B cell (primary cell): ENCODE measurements at regions not wholly inside any gene's neighbourhood (a gene's known extent, or its start where the extent isn't known, plus 50 kb on each side); places are given as distances from the start of the nearest gene placed in this dataset.

Experiments
- ATAC-seq: fragments of 200-7000 bp; cut with Tn5 transposase; one replicate; pipeline ENCODE4 v1.10.0; 2021; ENCODE audit warnings: low read depth, mild to moderate bottlenecking, moderate number of reproducible peaks, moderate library complexity
- CTCF ChIA-PET: fragments of 350-600 bp; sonication (Branson Sonifier 250); formaldehyde crosslinking; loops from one replicate; lab custom pipeline; 2021; ENCODE audit warnings: antibody characterized with exemption, inconsistent platforms; lab: Charles Lee
- POLR2A ChIA-PET: fragments of 350-600 bp; sonication (Branson Sonifier 250); formaldehyde crosslinking; loops from one replicate; lab custom pipeline; 2021; ENCODE audit warnings: antibody characterized with exemption; lab: Charles Lee
- DNase-seq: peaks from one replicate; pipeline ENCODE4 v3.0.0; 2013
- H2AFZ ChIP-seq: 2 replicates; pipeline ENCODE4 v1.6.1; 2012; ENCODE audit warnings: mild to moderate bottlenecking, low read depth, low read length; ENCODE audit not compliant: insufficient read depth, poor library complexity, severe bottlenecking
- H3K27ac ChIP-seq, 2 donors: 1 replicate in 1 of 2; 2 replicates in 1 of 2; pipeline ENCODE4 v1.5.1; 2012 to 2013; ENCODE audit warnings: low read length in 2 of 2, mild to moderate bottlenecking in 2 of 2, moderate library complexity in 1 of 2
- H3K27me3 ChIP-seq, 4 experiments: fragments of 200-600 bp in 1 of 4; sonication (generic) in 1 of 4; replicated peaks in 1 of 4; 1 replicate in 2 of 4; 2 replicates in 2 of 4; pipeline versions ENCODE4 v1.6.1 to v1.7.0; 2013 to 2016; ENCODE audit warnings: low read length in 3 of 4, mild to moderate bottlenecking in 2 of 4, mixed read lengths in 1 of 4, moderate library complexity in 1 of 4; ENCODE audit not compliant: insufficient read depth in 4 of 4, control insufficient read depth in 3 of 4; ENCODE audit errors: control extremely low read depth in 1 of 4
- H3K36me3 ChIP-seq, 2 experiments: replicated peaks in 1 of 2; 1 replicate in 1 of 2; 2 replicates in 1 of 2; pipeline versions ENCODE4 v1.6.1 to v1.7.1; 2013; ENCODE audit warnings: low read length in 1 of 2; ENCODE audit not compliant: insufficient read depth in 2 of 2, control insufficient read depth in 1 of 2; ENCODE audit errors: control extremely low read depth in 1 of 2, extremely low read depth in 1 of 2
- H3K4me1 ChIP-seq, 2 donors: fragments of 200-600 bp in 1 of 2; sonication (generic) in 1 of 2; 1 replicate in 1 of 2; 2 replicates in 1 of 2; pipeline versions ENCODE4 v1.5.1 to v1.6.1; 2013 to 2017; ENCODE audit warnings: low read length in 2 of 2; ENCODE audit not compliant: control insufficient read depth in 2 of 2, insufficient read depth in 2 of 2
- H3K4me2 ChIP-seq: replicated peaks from 2 replicates; pipeline ENCODE3; 2012; ENCODE audit warnings: mild to moderate bottlenecking, low read depth, low read length; ENCODE audit not compliant: poor library complexity, severe bottlenecking
- H3K4me3 ChIP-seq, 5 experiments: fragments of 200-600 bp in 1 of 5; sonication (generic) in 1 of 5; 1 replicate in 3 of 5; 2 replicates in 2 of 5; pipeline versions ENCODE4 v1.5.1 to v1.7.0; 2011 to 2016; ENCODE audit warnings: low read length in 4 of 5, mild to moderate bottlenecking in 4 of 5, low read depth in 2 of 5, control low read depth in 1 of 5, moderate library complexity in 1 of 5; ENCODE audit not compliant: insufficient read depth in 1 of 5; ENCODE audit errors: control extremely low read depth in 1 of 5, extremely low read depth in 1 of 5
- H3K79me2 ChIP-seq: fragments of 200-600 bp; sonication (generic); one replicate; pipeline ENCODE4 v1.6.0; 2016; ENCODE audit warnings: low read length; ENCODE audit not compliant: control insufficient read depth, insufficient read depth
- H3K9ac ChIP-seq: fragments of 200-600 bp; sonication (generic); 2 replicates; pipeline ENCODE4 v1.6.1; 2017; ENCODE audit warnings: mild to moderate bottlenecking, low read length, moderate library complexity
- H3K9me3 ChIP-seq, 3 donors: one replicate each; pipeline versions ENCODE4 v1.6.1 to v1.7.1; 2013; ENCODE audit warnings: low read length in 2 of 3; ENCODE audit not compliant: control insufficient read depth in 2 of 3, insufficient read depth in 1 of 3; ENCODE audit errors: control extremely low read depth in 1 of 3
- H4K20me1 ChIP-seq: 2 replicates; pipeline ENCODE4 v1.6.0; 2012; ENCODE audit warnings: mild to moderate bottlenecking, low read length; ENCODE audit not compliant: insufficient read depth, control insufficient read depth, poor library complexity, severe bottlenecking
- H3K27ac Mint-ChIP-seq: one replicate; pipeline ENCODE4 v1.8.0; 2021; ENCODE audit warnings: mixed read lengths
- H3K27me3 Mint-ChIP-seq: one replicate; pipeline ENCODE4 v1.8.0; 2021; ENCODE audit warnings: mixed read lengths
- H3K4me1 Mint-ChIP-seq: one replicate; pipeline ENCODE4 v1.8.0; 2021; ENCODE audit warnings: mixed read lengths
- H3K4me3 Mint-ChIP-seq: one replicate; pipeline ENCODE4 v1.8.0; 2021; ENCODE audit warnings: mixed read lengths
- H3K9me3 Mint-ChIP-seq: one replicate; pipeline ENCODE4 v1.8.0; 2022; ENCODE audit warnings: mixed read lengths; ENCODE audit not compliant: insufficient read depth
- EZH2 ChIP-seq: IDR thresholded peaks from 2 replicates; pipeline ENCODE4 v1.6.1; 2012; ENCODE audit warnings: borderline replicate concordance, low read depth, mild to moderate bottlenecking, moderate library complexity, low read length; ENCODE audit not compliant: insufficient read depth, poor library complexity, severe bottlenecking
- WGBS: methylation state at CpG from one replicate; pipeline ENCODE4 v1.1.5; 2013; ENCODE audit warnings: missing lambda C conversion rate; ENCODE audit not compliant: insufficient coverage; 5-methylcytosine and 5-hydroxymethylcytosine counted together
- intact Hi-C: fragments of 100-400 bp; cut with micrococcal nuclease; formaldehyde crosslinking; loops from one replicate; pipeline ENCODE4 v1.10.0; 2022
- TF ChIP-seq, protein P1 (sequence below): fragments of 200-600 bp; IDR thresholded peaks from one replicate; pipeline ENCODE4 v1.8.0; 2022; ENCODE audit warnings: antibody characterized with exemption, mild to moderate bottlenecking

DNA sequence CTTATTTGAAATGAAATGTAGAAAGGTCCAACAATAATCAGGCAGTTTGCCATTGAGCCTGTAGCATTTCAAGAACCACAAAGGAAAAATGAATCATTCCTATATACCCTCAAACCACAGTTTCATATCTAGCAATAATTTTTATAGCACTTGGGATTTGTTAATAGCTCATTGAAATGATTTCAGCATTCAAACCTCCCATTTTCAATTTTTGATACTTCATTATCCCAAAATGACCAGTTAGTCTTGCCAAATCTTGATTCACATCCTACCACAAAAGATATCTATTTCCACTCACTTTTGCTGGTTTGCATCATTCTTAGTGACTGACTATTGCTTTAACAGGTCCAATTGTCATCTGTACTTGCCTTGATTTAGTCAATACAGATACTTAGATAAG lies 790.1 kb downstream of the TLE1 start:
- H3K27ac ChIP-seq = no peak overlapping the region
- no peak overlapping the region for H3K4me2 ChIP-seq
- no peaks in the 10 kb centered on the region for H4K20me1 ChIP-seq
- no peak overlapping the region for H3K27ac Mint-ChIP-seq
- TF ChIP-seq, protein P1, sequence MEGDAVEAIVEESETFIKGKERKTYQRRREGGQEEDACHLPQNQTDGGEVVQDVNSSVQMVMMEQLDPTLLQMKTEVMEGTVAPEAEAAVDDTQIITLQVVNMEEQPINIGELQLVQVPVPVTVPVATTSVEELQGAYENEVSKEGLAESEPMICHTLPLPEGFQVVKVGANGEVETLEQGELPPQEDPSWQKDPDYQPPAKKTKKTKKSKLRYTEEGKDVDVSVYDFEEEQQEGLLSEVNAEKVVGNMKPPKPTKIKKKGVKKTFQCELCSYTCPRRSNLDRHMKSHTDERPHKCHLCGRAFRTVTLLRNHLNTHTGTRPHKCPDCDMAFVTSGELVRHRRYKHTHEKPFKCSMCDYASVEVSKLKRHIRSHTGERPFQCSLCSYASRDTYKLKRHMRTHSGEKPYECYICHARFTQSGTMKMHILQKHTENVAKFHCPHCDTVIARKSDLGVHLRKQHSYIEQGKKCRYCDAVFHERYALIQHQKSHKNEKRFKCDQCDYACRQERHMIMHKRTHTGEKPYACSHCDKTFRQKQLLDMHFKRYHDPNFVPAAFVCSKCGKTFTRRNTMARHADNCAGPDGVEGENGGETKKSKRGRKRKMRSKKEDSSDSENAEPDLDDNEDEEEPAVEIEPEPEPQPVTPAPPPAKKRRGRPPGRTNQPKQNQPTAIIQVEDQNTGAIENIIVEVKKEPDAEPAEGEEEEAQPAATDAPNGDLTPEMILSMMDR = no peak
- TF ChIP-seq EZH2 = no peak
- H3K4me1 Mint-ChIP-seq = no peaks in the 10 kb centered on the region
- H3K9me3 Mint-ChIP-seq = peaks cover 6% of the 10 kb centered on the region
- H3K4me3 ChIP-seq = no peak overlapping the region
- no peaks in the 10 kb centered on the region for H3K79me2 ChIP-seq
- no peak for DNase-seq
- no peak overlapping the region for H2AFZ ChIP-seq
- H3K4me1 ChIP-seq = no peaks in the 10 kb centered on the region
- no peak overlapping the region for H3K4me3 Mint-ChIP-seq
- POLR2A ChIA-PET = no interaction called here
- H3K27me3 Mint-ChIP-seq = no peaks in the 10 kb centered on the region
- no peaks in the 10 kb centered on the region for H3K36me3 ChIP-seq
- CTCF ChIA-PET = no interaction called here
- H3K9me3 ChIP-seq = no peaks in the 10 kb centered on the region
- H3K27me3 ChIP-seq = no peaks in the 10 kb centered on the region
- no peak for ATAC-seq
- intact Hi-C loops = no loop called here
- no peak overlapping the region for H3K9ac ChIP-seq

DNA sequence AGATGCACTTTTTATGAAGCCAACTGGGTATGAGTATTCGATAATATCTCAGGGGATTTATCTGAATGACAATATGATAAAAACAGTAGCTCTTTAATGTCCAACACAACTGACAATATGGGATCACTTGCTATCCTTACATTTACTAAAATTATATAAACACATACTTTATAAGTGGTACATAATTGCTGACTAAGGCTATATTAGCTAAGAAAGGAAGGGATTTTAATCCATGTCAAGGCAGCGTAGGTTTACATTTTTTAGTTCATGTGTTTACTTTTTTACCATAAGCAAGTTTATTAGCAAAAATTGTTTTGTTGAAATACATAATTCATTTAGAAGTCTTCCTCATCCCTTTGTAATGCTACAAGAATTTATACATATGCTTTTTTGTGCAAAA lies 796.2 kb downstream of the TLE1 start:
- WGBS = no CpG with 5 or more reads among the region's 2 CpGs
- Histone ChIP-seq H3K9ac (no peak overlapping the region), H3K36me3 (no peaks in the 10 kb centered on the region), H3K27ac (no peak overlapping the region), H3K9me3 (no peaks in the 10 kb centered on the region), H3K4me1 (no peaks in the 10 kb centered on the region), H2AFZ (no peak overlapping the region), H3K4me3 (no peak overlapping the region), H4K20me1 (no peaks in the 10 kb centered on the region), H3K27me3 (no peaks in the 10 kb centered on the region), H3K79me2 (no peaks in the 10 kb centered on the region), H3K4me2 (no peak overlapping the region)
- DNase-seq (no peak), ATAC-seq (no peak)
- no peak for TF ChIP-seq EZH2
- TF ChIP-seq, protein P1 = no peak
- POLR2A ChIA-PET = no interaction called here
- intact Hi-C loops = no loop called here
- no peak overlapping the region for H3K27ac Mint-ChIP-seq
- H3K4me1 Mint-ChIP-seq = no peaks in the 10 kb centered on the region
- CTCF ChIA-PET = no interaction called here
- peaks cover 8% of the 10 kb centered on the region for H3K9me3 Mint-ChIP-seq
- no peaks in the 10 kb centered on the region for H3K27me3 Mint-ChIP-seq
- no peak overlapping the region for H3K4me3 Mint-ChIP-seq
